Liver (tissue), 3 donors: ENCODE measurements at regions not wholly inside any gene's neighbourhood (a gene's known extent, or its start where the extent isn't known, plus 50 kb on each side); places are given as distances from the start of the nearest gene placed in this dataset.

Source experiments
- FOXA1 ChIP-seq: IDR thresholded peaks from 2 replicates; pipeline ENCODE4 v1.6.1; 2016; ENCODE audit warnings: antibody characterized with exemption
- JUND ChIP-seq, 2 donors: IDR thresholded peaks; 2 replicates each; pipeline ENCODE4 v1.6.1; 2016; ENCODE audit warnings: antibody characterized with exemption in 2 of 2
- RAD21 ChIP-seq, 2 donors: IDR thresholded peaks; 2 replicates each; pipeline ENCODE4 v1.6.1; 2016; ENCODE audit warnings: antibody characterized with exemption in 2 of 2, mild to moderate bottlenecking in 2 of 2
- TF ChIP-seq, protein P1 (sequence below): fragments of 150-350 bp; IDR thresholded peaks from 2 replicates; pipeline ENCODE4 v1.5.1; 2017; ENCODE audit warnings: improper control_type of control experiment, low read depth, low read length; ENCODE audit not compliant: missing input control
- donor health status: healthy.
- donor health status: healthy.

DNA sequence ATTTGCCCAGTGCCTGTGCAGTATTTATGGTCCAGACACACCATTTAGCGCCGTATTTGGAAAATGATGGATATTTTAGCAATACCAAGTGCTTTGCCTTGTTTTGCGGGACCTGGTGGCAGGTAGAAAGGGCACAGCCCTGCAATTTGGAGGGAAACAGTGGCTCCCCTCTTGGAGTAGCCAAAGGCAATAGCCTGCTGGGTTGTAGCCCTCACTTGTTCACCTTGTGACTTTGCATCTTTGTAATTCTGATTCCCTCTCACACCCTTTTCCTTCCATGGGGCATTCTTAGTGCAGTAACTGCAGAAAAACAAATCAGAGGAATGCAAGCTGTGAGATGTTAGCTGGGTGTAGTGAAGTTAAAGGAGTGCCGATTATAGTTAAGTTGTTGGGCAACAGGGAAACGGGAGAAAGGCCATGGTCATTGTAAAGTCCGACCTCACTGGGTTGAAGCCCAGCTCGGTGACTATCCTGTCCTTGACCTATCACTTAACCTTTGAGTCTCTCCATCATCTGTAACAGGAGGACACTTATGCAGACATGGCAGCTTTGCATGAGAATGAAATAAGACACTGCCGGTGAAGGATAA lies 131.0 kb upstream of the KLHL25 start:
- no peak for TF ChIP-seq JUND (IDR thresholded peaks at IDR 0.05)
- TF ChIP-seq, protein P1, sequence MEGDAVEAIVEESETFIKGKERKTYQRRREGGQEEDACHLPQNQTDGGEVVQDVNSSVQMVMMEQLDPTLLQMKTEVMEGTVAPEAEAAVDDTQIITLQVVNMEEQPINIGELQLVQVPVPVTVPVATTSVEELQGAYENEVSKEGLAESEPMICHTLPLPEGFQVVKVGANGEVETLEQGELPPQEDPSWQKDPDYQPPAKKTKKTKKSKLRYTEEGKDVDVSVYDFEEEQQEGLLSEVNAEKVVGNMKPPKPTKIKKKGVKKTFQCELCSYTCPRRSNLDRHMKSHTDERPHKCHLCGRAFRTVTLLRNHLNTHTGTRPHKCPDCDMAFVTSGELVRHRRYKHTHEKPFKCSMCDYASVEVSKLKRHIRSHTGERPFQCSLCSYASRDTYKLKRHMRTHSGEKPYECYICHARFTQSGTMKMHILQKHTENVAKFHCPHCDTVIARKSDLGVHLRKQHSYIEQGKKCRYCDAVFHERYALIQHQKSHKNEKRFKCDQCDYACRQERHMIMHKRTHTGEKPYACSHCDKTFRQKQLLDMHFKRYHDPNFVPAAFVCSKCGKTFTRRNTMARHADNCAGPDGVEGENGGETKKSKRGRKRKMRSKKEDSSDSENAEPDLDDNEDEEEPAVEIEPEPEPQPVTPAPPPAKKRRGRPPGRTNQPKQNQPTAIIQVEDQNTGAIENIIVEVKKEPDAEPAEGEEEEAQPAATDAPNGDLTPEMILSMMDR = no peak
- TF ChIP-seq FOXA1 = no peak
- no peak for TF ChIP-seq RAD21 (IDR thresholded peaks at IDR 0.05)
